ENCODE measurements at regions not wholly inside any gene's neighbourhood (a gene's known extent, or its start where the extent isn't known, plus 50 kb on each side); places are given as distances from the start of the nearest gene placed in this dataset.

DNA sequence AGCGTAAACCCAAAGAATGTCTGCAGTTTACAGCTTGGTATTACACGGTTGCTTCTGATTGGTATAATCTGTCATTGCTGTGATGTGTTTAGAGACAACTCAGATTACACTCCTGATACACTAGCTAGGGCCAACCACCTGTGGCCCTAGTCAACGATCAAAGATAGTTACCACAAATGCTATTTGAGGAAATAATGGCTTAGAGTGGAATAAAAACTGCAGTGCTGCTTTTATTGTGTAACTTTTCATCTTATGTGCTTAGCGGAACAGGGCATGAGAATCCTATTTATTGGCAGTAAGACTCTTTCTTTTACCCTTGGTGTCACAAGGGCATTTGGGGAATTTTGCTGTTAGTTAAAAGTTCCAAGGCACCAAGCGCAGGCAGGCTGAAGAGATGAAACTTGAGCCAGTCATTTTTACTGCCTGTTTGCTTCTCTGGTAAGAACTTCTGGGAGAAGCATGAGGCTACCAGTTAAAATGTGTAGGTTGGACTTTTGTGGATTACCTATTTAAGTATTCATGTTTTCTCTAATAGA lies 363.3 kb downstream of the KCNRG start:
- Mint-ChIP-seq H3K27me3 (ENCODE audit: unreplicated experiment) (no peaks in the 10 kb centered on the region), H3K27ac (ENCODE audit: unreplicated experiment) (no peak overlapping the region), H3K36me3 (ENCODE audit: unreplicated experiment) (peaks cover 9% of the 10 kb centered on the region), H3K9me3 (ENCODE audit: unreplicated experiment) (peaks cover 8% of the 10 kb centered on the region), H3K4me3 (ENCODE audit: unreplicated experiment) (no peak overlapping the region), H3K4me1 (ENCODE audit: unreplicated experiment) (peaks cover 7% of the 10 kb centered on the region)
- TF ChIP-seq, protein P1, sequence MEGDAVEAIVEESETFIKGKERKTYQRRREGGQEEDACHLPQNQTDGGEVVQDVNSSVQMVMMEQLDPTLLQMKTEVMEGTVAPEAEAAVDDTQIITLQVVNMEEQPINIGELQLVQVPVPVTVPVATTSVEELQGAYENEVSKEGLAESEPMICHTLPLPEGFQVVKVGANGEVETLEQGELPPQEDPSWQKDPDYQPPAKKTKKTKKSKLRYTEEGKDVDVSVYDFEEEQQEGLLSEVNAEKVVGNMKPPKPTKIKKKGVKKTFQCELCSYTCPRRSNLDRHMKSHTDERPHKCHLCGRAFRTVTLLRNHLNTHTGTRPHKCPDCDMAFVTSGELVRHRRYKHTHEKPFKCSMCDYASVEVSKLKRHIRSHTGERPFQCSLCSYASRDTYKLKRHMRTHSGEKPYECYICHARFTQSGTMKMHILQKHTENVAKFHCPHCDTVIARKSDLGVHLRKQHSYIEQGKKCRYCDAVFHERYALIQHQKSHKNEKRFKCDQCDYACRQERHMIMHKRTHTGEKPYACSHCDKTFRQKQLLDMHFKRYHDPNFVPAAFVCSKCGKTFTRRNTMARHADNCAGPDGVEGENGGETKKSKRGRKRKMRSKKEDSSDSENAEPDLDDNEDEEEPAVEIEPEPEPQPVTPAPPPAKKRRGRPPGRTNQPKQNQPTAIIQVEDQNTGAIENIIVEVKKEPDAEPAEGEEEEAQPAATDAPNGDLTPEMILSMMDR (IDR thresholded peaks at IDR 0.05): no peak
- DNase-seq (ENCODE audit: extremely low spot score, unreplicated experiment): no peak

DNA sequence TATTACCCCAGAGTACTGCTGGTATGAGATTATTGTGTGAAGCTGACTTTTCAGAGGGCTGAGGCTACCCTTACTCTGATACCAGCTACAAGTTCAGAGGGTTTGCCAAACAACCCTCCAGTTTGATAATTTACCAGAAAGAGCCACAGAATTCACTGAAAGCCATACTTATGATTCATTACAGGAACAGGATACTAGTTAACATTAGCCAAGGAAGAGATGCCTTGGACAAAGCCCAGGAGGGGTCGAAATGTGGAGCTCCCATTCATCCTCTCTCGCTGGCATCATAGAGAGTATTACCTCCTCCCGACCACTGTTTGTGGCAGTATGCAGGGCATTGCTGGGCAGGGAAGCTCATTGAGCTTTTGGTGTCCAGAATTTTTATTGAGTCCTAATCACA lies 364.3 kb downstream of the KCNRG start:
- Mint-ChIP-seq H3K4me3 (ENCODE audit: unreplicated experiment) (no peak overlapping the region), H3K4me1 (ENCODE audit: unreplicated experiment) (peaks cover 7% of the 10 kb centered on the region), H3K36me3 (ENCODE audit: unreplicated experiment) (peaks cover 9% of the 10 kb centered on the region), H3K9me3 (ENCODE audit: unreplicated experiment) (peaks cover 8% of the 10 kb centered on the region), H3K27me3 (ENCODE audit: unreplicated experiment) (no peaks in the 10 kb centered on the region), H3K27ac (ENCODE audit: unreplicated experiment) (no peak overlapping the region)
- TF ChIP-seq, protein P1 (IDR thresholded peaks at IDR 0.05): no peak
- no peak for DNase-seq (ENCODE audit: extremely low spot score, unreplicated experiment)

DNA sequence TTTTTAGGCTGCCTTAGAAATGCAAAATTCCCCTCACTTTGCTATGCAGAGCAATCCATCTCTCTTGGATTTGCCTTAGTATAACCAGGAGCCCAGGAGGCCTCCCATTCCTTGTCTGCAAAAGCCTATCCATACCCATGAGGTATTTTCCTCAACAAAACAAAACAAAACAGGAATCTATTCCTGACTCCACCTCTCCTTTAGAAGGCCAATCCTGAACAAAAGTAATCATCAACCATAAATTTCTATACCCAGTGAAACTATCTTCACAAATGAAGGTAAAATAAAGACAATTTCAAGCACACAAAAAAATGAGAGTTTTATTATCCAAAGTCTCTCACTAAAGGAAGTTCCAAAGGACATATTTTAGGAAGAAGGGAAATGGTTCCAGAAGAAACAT lies 365.7 kb downstream of the KCNRG start:
- no peaks in the 10 kb centered on the region for H3K27me3 Mint-ChIP-seq (ENCODE audit: unreplicated experiment)
- peaks cover 8% of the 10 kb centered on the region for H3K9me3 Mint-ChIP-seq (ENCODE audit: unreplicated experiment)
- DNase-seq (ENCODE audit: extremely low spot score, unreplicated experiment): no peak

DNA sequence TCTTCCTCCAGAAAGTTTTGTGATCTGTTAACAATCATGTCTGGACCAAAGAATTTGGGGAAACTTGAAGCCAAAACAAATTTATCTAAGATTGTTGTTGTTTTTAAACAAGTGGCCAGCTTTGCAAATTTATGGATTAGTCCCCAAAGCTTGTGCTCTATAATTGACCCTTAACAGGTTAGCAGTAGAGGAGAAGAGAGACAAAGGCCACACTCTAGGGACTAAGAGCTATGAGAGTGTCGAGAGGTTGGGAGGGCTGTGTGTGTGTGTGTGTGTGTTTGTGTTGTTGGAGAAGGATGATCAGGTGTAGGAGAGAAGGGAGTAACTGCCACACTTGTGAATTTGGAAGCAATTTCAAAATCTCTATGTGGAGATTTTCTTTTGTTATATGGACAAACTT lies 367.3 kb downstream of the KCNRG start:
- peaks cover 8% of the 10 kb centered on the region for H3K9me3 Mint-ChIP-seq (ENCODE audit: unreplicated experiment)
- peaks cover 13% of the 10 kb centered on the region for H3K4me1 Mint-ChIP-seq (ENCODE audit: unreplicated experiment)
- H3K4me3 Mint-ChIP-seq (ENCODE audit: unreplicated experiment): no peak overlapping the region
- no peaks in the 10 kb centered on the region for H3K27me3 Mint-ChIP-seq (ENCODE audit: unreplicated experiment)
- peaks cover 9% of the 10 kb centered on the region for H3K36me3 Mint-ChIP-seq (ENCODE audit: unreplicated experiment)
- DNase-seq (ENCODE audit: extremely low spot score, unreplicated experiment): no peak
- H3K27ac Mint-ChIP-seq (ENCODE audit: unreplicated experiment): no peak overlapping the region
- TF ChIP-seq, protein P1 (IDR thresholded peaks at IDR 0.05): no peak

More for the DNA sequence above, 365.7 kb downstream of the KCNRG start:
- peaks cover 3% of the 10 kb centered on the region for H3K4me1 Mint-ChIP-seq (ENCODE audit: unreplicated experiment)
- TF ChIP-seq, protein P1 (IDR thresholded peaks at IDR 0.05): no peak
- no peak overlapping the region for H3K27ac Mint-ChIP-seq (ENCODE audit: unreplicated experiment)
- peaks cover 9% of the 10 kb centered on the region for H3K36me3 Mint-ChIP-seq (ENCODE audit: unreplicated experiment)
- no peak overlapping the region for H3K4me3 Mint-ChIP-seq (ENCODE audit: unreplicated experiment)

DNA sequence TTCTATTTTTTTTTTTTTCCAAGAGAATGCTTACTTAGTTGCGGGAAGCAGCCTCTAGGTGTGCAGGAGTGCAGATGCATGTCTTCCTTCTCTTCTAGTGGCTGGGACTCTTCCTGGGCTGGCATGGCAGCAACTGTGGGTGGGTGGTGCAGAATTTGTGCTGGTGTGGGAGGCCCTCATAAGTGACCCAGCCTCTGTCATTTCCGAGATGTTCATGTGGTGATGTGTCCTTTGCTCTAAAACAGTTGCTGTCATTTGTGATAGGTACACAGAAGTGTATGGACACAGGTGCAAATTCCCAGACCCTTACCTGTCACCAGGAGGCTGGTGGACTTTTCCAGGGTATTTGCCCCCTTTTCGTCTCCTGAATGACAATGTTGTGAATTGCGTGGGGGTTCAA lies 367.7 kb downstream of the KCNRG start:
- DNase-seq (ENCODE audit: extremely low spot score, unreplicated experiment): no peak
- H3K9me3 Mint-ChIP-seq (ENCODE audit: unreplicated experiment): peaks cover 8% of the 10 kb centered on the region
- H3K4me1 Mint-ChIP-seq (ENCODE audit: unreplicated experiment): peaks cover 13% of the 10 kb centered on the region
- no peak overlapping the region for H3K27ac Mint-ChIP-seq (ENCODE audit: unreplicated experiment)
- no peak overlapping the region for H3K4me3 Mint-ChIP-seq (ENCODE audit: unreplicated experiment)
- TF ChIP-seq, protein P1 (IDR thresholded peaks at IDR 0.05): no peak
- H3K36me3 Mint-ChIP-seq (ENCODE audit: unreplicated experiment): peaks cover 9% of the 10 kb centered on the region
- no peaks in the 10 kb centered on the region for H3K27me3 Mint-ChIP-seq (ENCODE audit: unreplicated experiment)
